Loucy (cell line): ENCODE measurements at regions not wholly inside any gene's neighbourhood (a gene's known extent, or its start where the extent isn't known, plus 50 kb on each side); places are given as distances from the start of the nearest gene placed in this dataset.

Source experiments
- H2AFZ ChIP-seq: fragments of 200-600 bp; sonication (generic); 2 replicates; pipeline ENCODE4 v1.6.0; 2016; ENCODE audit warnings: antibody characterized with exemption, mild to moderate bottlenecking, low read length, moderate library complexity
- H3F3A ChIP-seq: fragments of 200-600 bp; 2 replicates; pipeline ENCODE4 v1.6.0; 2016; ENCODE audit warnings: antibody characterized with exemption, low read depth, mild to moderate bottlenecking
- H3K27me3 ChIP-seq: fragments of 200-600 bp; sonication (generic); 2 replicates; pipeline ENCODE4 v1.6.1; 2014; ENCODE audit warnings: low read length, mild to moderate bottlenecking; ENCODE audit not compliant: insufficient read depth, poor library complexity, severe bottlenecking
- H3K36me3 ChIP-seq: fragments of 200-600 bp; sonication (generic); 2 replicates; pipeline ENCODE4 v1.6.1; 2016; ENCODE audit warnings: low read length; ENCODE audit not compliant: insufficient read depth
- H3K4me1 ChIP-seq: fragments of 200-600 bp; sonication (generic); 2 replicates; pipeline ENCODE4 v1.5.1; 2014; ENCODE audit warnings: low read length, mild to moderate bottlenecking; ENCODE audit not compliant: insufficient read depth, poor library complexity, severe bottlenecking
- H3K4me2 ChIP-seq: fragments of 200-600 bp; sonication (generic); 2 replicates; pipeline ENCODE4 v1.6.0; 2014; ENCODE audit warnings: antibody characterized with exemption, low read length, low read depth, mild to moderate bottlenecking; ENCODE audit not compliant: poor library complexity, severe bottlenecking
- H3K4me3 ChIP-seq: fragments of 200-600 bp; sonication (generic); 2 replicates; pipeline ENCODE4 v1.5.1; 2014; ENCODE audit warnings: low read length, mild to moderate bottlenecking, mixed read lengths; ENCODE audit not compliant: poor library complexity, severe bottlenecking
- H3K79me2 ChIP-seq: fragments of 200-600 bp; sonication (generic); 2 replicates; pipeline ENCODE4 v1.6.1; 2014; ENCODE audit warnings: low read length; ENCODE audit not compliant: insufficient read depth
- H3K9ac ChIP-seq: fragments of 200-600 bp; sonication (generic); 2 replicates; pipeline ENCODE4 v1.6.0; 2014; ENCODE audit warnings: mild to moderate bottlenecking, low read depth, low read length, moderate library complexity; ENCODE audit not compliant: poor library complexity, severe bottlenecking
- H3K9me2 ChIP-seq: fragments of 200-600 bp; sonication (generic); replicated peaks from 2 replicates; pipeline ENCODE4 v1.6.1; 2016; ENCODE audit warnings: low read depth, low read length, mixed read lengths
- H3K9me3 ChIP-seq: fragments of 200-600 bp; sonication (generic); 2 replicates; pipeline ENCODE4 v1.6.1; 2014; ENCODE audit warnings: mild to moderate bottlenecking, antibody characterized with exemption, low read length, low read depth; ENCODE audit not compliant: insufficient read depth
- H4K20me1 ChIP-seq: fragments of 200-600 bp; sonication (generic); 2 replicates; pipeline ENCODE4 v1.6.0; 2014; ENCODE audit warnings: antibody characterized with exemption, low read length, mild to moderate bottlenecking; ENCODE audit not compliant: insufficient read depth, poor library complexity, severe bottlenecking
- EZH2phosphoT487 ChIP-seq: fragments of 200-600 bp; IDR thresholded peaks from 2 replicates; pipeline ENCODE4 v1.6.1; 2018; ENCODE audit warnings: antibody characterized with exemption, mild to moderate bottlenecking, moderate library complexity, borderline replicate concordance
- TF ChIP-seq, protein P1 (sequence below): fragments of 200-600 bp; sonication (generic); conservative IDR thresholded peaks from 2 replicates; pipeline ENCODE4 v1.5.1; 2014; ENCODE audit warnings: mild to moderate bottlenecking, antibody characterized with exemption, low read length

DNA sequence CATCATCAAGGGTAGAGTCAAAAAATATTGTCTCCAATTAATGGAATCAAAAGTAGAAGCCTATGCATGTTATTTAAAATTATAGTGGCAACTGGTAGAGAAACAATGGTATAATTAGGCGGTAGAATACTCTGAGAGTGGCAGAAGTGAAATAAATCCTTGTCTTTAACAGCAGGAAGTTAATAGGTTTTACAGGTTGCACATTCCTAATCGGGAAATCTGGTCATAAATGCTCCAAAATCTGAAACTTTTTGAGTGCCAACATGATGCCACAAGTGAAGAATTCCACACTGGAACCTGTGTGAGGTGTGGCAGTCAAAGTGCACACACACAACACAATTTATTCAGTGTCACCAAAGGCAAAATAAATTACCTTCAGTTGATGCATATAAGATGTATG is 433.4 kb downstream of the TAF11L14 start:
- TF ChIP-seq, protein P1, sequence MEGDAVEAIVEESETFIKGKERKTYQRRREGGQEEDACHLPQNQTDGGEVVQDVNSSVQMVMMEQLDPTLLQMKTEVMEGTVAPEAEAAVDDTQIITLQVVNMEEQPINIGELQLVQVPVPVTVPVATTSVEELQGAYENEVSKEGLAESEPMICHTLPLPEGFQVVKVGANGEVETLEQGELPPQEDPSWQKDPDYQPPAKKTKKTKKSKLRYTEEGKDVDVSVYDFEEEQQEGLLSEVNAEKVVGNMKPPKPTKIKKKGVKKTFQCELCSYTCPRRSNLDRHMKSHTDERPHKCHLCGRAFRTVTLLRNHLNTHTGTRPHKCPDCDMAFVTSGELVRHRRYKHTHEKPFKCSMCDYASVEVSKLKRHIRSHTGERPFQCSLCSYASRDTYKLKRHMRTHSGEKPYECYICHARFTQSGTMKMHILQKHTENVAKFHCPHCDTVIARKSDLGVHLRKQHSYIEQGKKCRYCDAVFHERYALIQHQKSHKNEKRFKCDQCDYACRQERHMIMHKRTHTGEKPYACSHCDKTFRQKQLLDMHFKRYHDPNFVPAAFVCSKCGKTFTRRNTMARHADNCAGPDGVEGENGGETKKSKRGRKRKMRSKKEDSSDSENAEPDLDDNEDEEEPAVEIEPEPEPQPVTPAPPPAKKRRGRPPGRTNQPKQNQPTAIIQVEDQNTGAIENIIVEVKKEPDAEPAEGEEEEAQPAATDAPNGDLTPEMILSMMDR = no peak
- no peak for TF ChIP-seq EZH2phosphoT487
- Histone ChIP-seq H3K9ac (no peak overlapping the region), H3F3A (no peaks in the 10 kb centered on the region), H3K36me3 (no peaks in the 10 kb centered on the region), H3K9me2 (no peaks in the 10 kb centered on the region), H3K27me3 (no peaks in the 10 kb centered on the region), H3K4me1 (no peaks in the 10 kb centered on the region), H3K79me2 (no peaks in the 10 kb centered on the region), H3K4me3 (no peak overlapping the region), H4K20me1 (no peaks in the 10 kb centered on the region), H3K4me2 (no peak overlapping the region), H3K9me3 (no peaks in the 10 kb centered on the region), H2AFZ (no peak overlapping the region)

DNA sequence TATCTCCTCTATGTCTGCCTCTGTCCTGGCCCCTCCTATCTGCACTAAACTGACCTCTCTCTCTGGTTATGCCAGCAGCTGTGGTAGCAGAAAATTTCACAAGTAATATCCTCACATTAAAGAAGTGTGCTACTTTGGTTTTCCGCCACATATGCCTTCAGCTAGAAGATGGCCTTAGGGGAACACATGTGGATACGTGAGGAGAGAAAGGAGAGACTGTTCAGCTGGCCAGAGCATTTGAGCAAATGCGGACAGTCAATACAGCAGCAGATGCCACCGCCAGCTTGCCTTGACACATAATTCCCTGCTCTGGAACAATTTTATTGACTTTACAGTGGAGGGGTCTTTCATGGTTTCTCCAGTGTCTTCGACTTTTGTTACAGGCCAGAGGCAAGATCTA is 434.6 kb downstream of the TAF11L14 start:
- no peaks in the 10 kb centered on the region for H4K20me1 ChIP-seq
- no peaks in the 10 kb centered on the region for H3K36me3 ChIP-seq
- no peak for TF ChIP-seq EZH2phosphoT487
- TF ChIP-seq, protein P1 = no peak
- no peaks in the 10 kb centered on the region for H3K9me3 ChIP-seq
- H3K9ac ChIP-seq = no peak overlapping the region
- H3K4me3 ChIP-seq = no peak overlapping the region
- H3K9me2 ChIP-seq = no peaks in the 10 kb centered on the region
- no peak overlapping the region for H2AFZ ChIP-seq
- no peaks in the 10 kb centered on the region for H3K79me2 ChIP-seq
- H3F3A ChIP-seq = no peaks in the 10 kb centered on the region
- no peaks in the 10 kb centered on the region for H3K27me3 ChIP-seq
- H3K4me2 ChIP-seq = no peak overlapping the region
- no peaks in the 10 kb centered on the region for H3K4me1 ChIP-seq

DNA sequence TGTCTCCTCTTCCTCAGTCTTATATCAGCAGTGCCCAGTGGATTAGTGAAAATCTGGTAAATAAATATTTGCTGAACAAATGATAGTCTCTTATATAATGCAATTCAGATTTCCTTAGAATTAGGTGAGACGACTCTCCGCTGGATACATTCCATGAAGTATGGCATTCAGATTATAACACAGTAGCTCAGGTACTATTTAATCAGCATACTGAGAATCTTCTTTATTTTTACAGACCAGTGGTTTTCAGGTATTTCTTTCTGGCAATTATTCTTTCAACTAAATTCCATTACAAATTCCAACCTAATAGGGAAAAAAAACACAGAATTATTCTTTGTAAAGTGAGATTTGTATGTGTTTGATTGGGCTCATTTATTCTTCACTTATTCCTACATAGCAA is 435.5 kb downstream of the TAF11L14 start:
- Histone ChIP-seq H3K9ac (no peak overlapping the region), H3K9me2 (no peaks in the 10 kb centered on the region), H3F3A (no peaks in the 10 kb centered on the region), H3K9me3 (no peaks in the 10 kb centered on the region), H3K36me3 (no peaks in the 10 kb centered on the region), H3K27me3 (no peaks in the 10 kb centered on the region), H2AFZ (no peak overlapping the region), H3K4me1 (no peaks in the 10 kb centered on the region), H4K20me1 (no peaks in the 10 kb centered on the region), H3K79me2 (no peaks in the 10 kb centered on the region), H3K4me3 (no peak overlapping the region), H3K4me2 (no peak overlapping the region)
- TF ChIP-seq EZH2phosphoT487 = no peak
- TF ChIP-seq, protein P1 = no peak
